ENCODE measurements at regions not wholly inside any gene's neighbourhood (a gene's known extent, or its start where the extent isn't known, plus 50 kb on each side); places are given as distances from the start of the nearest gene placed in this dataset.
"Not testable (repeated sequence)": the region's sequence is repeated elsewhere in the genome, so short reads cannot be mapped to it uniquely, and the experiment has no call there.

- DNase-seq = no peak
Measured at GRCh38 chr12:58314610-58315009, 373.2 kb downstream of the ATP23 start.

- DNase-seq = no peak
Measured at GRCh38 chr12:58316926-58317325, 375.6 kb downstream of the ATP23 start.

- no peak for DNase-seq
Measured at GRCh38 chr12:58321414-58321813, 380.0 kb downstream of the ATP23 start.

GRCh38 chr12:58323676-58324075, 382.3 kb downstream of the ATP23 start:
- no peak for DNase-seq

- DNase-seq = no peak
Measured at GRCh38 chr12:58325561-58325960, 384.2 kb downstream of the ATP23 start.

- no peak for DNase-seq
Measured at GRCh38 chr12:58326534-58326933, 385.2 kb downstream of the ATP23 start.

- DNase-seq = not testable (repeated sequence)
Measured at GRCh38 chr12:58336581-58337242, 395.3 kb downstream of the ATP23 start.

GRCh38 chr12:58337539-58337938, 396.2 kb downstream of the ATP23 start:
- DNase-seq = not testable (repeated sequence)

- no peak for DNase-seq
Measured at GRCh38 chr12:58341791-58342190, 400.4 kb downstream of the ATP23 start.

- no peak for DNase-seq
Measured at GRCh38 chr12:58342736-58343135, 401.4 kb downstream of the ATP23 start.

- DNase-seq = no peak
Measured at GRCh38 chr12:58346032-58346632, 404.8 kb downstream of the ATP23 start.

GRCh38 chr12:58347188-58347587, 405.8 kb downstream of the ATP23 start:
- DNase-seq = no peak

GRCh38 chr12:58347691-58348090, 406.3 kb downstream of the ATP23 start:
- no peak for DNase-seq

GRCh38 chr12:58349161-58349560, 407.8 kb downstream of the ATP23 start:
- DNase-seq = no peak

GRCh38 chr12:58356794-58357193, 415.4 kb downstream of the ATP23 start:
- no peak for DNase-seq

- DNase-seq = no peak
Measured at GRCh38 chr12:58357511-58357910, 416.1 kb downstream of the ATP23 start.

GRCh38 chr12:58358369-58358768, 417.0 kb downstream of the ATP23 start:
- DNase-seq = no peak

GRCh38 chr12:58359084-58359483, 417.7 kb downstream of the ATP23 start:
- peak; percentile 78 for DNase-seq

GRCh38 chr12:58361056-58361455, 419.7 kb downstream of the ATP23 start:
- no peak for DNase-seq

- no peak for DNase-seq
Measured at GRCh38 chr12:58363971-58364370, 422.6 kb downstream of the ATP23 start.

GRCh38 chr12:58364389-58365086, 423.2 kb downstream of the ATP23 start:
- no peak for DNase-seq

- DNase-seq = no peak
Measured at GRCh38 chr12:58365087-58365390, 423.7 kb downstream of the ATP23 start.

- DNase-seq = no peak
Measured at GRCh38 chr12:58367041-58367440, 425.7 kb downstream of the ATP23 start.

- DNase-seq = no peak
Measured at GRCh38 chr12:58368001-58368400, 426.6 kb downstream of the ATP23 start.
